SK-N-SH treated with all-trans-retinoic acid at 6 μM for 48 hours (cell line): ENCODE measurements at regions not wholly inside any gene's neighbourhood (a gene's known extent, or its start where the extent isn't known, plus 50 kb on each side); places are given as distances from the start of the nearest gene placed in this dataset.

Source experiments
- BACH2 ChIP-seq: fragments of 250-450 bp; sonication (Bioruptor Pico); IDR thresholded peaks from 2 replicates; pipeline ENCODE4 v1.9.0; 2021; ENCODE audit warnings: mild to moderate bottlenecking, borderline replicate concordance
- CREB5 ChIP-seq: fragments of 250-450 bp; sonication (Bioruptor Pico); IDR thresholded peaks from 2 replicates; pipeline ENCODE4 v1.5.1; 2020; ENCODE audit warnings: low read depth, mild to moderate bottlenecking, moderate library complexity
- CSRNP3 ChIP-seq: fragments of 250-450 bp; sonication (Bioruptor Pico); IDR thresholded peaks from 2 replicates; pipeline ENCODE4 v1.5.1; 2021; ENCODE audit warnings: mild to moderate bottlenecking, moderate library complexity
- ESRRG ChIP-seq: fragments of 250-450 bp; sonication (Bioruptor Pico); IDR thresholded peaks from 2 replicates; pipeline ENCODE4 v1.6.1; 2021; ENCODE audit warnings: mild to moderate bottlenecking
- ISL1 ChIP-seq: fragments of 250-450 bp; sonication (Bioruptor Pico); IDR thresholded peaks from 2 replicates; pipeline ENCODE4 v2.1.2; 2022; ENCODE audit warnings: mild to moderate bottlenecking, moderate library complexity
- PATZ1 ChIP-seq: fragments of 250-450 bp; sonication (Bioruptor Pico); IDR thresholded peaks from 2 replicates; pipeline ENCODE4 v1.8.0; 2020; ENCODE audit warnings: mild to moderate bottlenecking, moderate library complexity, borderline replicate concordance
- PPARA ChIP-seq: fragments of 250-450 bp; sonication (Bioruptor Pico); IDR thresholded peaks from 2 replicates; pipeline ENCODE4 v1.5.0; 2020; ENCODE audit warnings: mild to moderate bottlenecking, borderline replicate concordance
- RARB ChIP-seq: fragments of 250-450 bp; sonication (Bioruptor Pico); IDR thresholded peaks from 2 replicates; pipeline ENCODE4 v1.8.0; 2021; ENCODE audit warnings: mild to moderate bottlenecking, moderate library complexity
- SNAI2 ChIP-seq: fragments of 250-450 bp; sonication (Bioruptor Pico); IDR thresholded peaks from 2 replicates; pipeline ENCODE4 v1.5.0; 2020; ENCODE audit warnings: mild to moderate bottlenecking, moderate library complexity
- ZC3H10 ChIP-seq: fragments of 250-450 bp; sonication (Bioruptor Pico); IDR thresholded peaks from 2 replicates; pipeline ENCODE4 v1.5.1; 2021; ENCODE audit warnings: mild to moderate bottlenecking, moderate library complexity
- ZFP3 ChIP-seq: fragments of 250-450 bp; sonication (Bioruptor Pico); IDR thresholded peaks from 2 replicates; pipeline ENCODE4 v1.5.0; 2020; ENCODE audit warnings: mild to moderate bottlenecking, moderate library complexity
- ZNF565 ChIP-seq: fragments of 450-650 bp; formaldehyde crosslinking; conservative IDR thresholded peaks from 2 replicates; pipeline ENCODE4 v1.5.0; 2020; ENCODE audit warnings: low read depth, mild to moderate bottlenecking, moderate library complexity
- ZNF8 ChIP-seq: fragments of 450-650 bp; formaldehyde crosslinking; IDR thresholded peaks from 2 replicates; pipeline ENCODE4 v1.5.0; 2020; ENCODE audit warnings: mild to moderate bottlenecking, moderate library complexity

DNA sequence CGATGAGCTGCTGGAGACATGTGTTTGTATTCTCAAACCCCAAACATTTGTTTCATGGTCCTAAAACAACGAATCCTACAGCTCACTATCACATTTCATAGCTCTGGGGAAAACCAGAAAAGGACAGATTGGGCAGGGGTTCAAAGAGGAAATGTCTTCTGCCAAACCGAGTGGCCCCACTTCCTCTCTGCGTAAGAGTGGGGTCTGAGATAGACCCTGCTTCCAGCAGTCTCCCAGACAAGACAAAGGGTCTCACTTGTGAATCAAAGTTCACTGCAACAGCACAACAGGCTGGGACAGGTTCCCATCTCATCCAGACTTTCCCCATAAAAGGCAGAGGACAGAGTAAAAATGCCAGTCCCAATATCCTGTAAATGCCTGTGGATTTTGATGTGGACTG lies 276.2 kb upstream of the SLC24A2 start:
- TF ChIP-seq ZNF565 (CRISPR knock-in tag): no peak
- no peak for TF ChIP-seq ISL1
- no peak for TF ChIP-seq RARB (CRISPR knock-in tag)
- TF ChIP-seq PATZ1 (CRISPR knock-in tag): no peak
- TF ChIP-seq ZFP3 (CRISPR knock-in tag): no peak
- TF ChIP-seq CREB5 (CRISPR knock-in tag): no peak
- TF ChIP-seq ESRRG: no peak
- TF ChIP-seq CSRNP3 (CRISPR knock-in tag): no peak
- TF ChIP-seq SNAI2: no peak
- no peak for TF ChIP-seq ZNF8 (CRISPR knock-in tag)
- no peak for TF ChIP-seq PPARA (CRISPR knock-in tag)
- TF ChIP-seq BACH2 (CRISPR knock-in tag): no peak
- TF ChIP-seq ZC3H10: no peak
